HG03103 (cell line): ENCODE measurements at regions not wholly inside any gene's neighbourhood (a gene's known extent, or its start where the extent isn't known, plus 50 kb on each side); places are given as distances from the start of the nearest gene placed in this dataset.

Source experiments
- ATAC-seq: cut with Tn5 transposase; IDR thresholded peaks from one replicate; pipeline ENCODE4 v1.9.1; 2021; ENCODE audit warnings: low read depth; ENCODE audit not compliant: unreplicated experiment

DNA sequence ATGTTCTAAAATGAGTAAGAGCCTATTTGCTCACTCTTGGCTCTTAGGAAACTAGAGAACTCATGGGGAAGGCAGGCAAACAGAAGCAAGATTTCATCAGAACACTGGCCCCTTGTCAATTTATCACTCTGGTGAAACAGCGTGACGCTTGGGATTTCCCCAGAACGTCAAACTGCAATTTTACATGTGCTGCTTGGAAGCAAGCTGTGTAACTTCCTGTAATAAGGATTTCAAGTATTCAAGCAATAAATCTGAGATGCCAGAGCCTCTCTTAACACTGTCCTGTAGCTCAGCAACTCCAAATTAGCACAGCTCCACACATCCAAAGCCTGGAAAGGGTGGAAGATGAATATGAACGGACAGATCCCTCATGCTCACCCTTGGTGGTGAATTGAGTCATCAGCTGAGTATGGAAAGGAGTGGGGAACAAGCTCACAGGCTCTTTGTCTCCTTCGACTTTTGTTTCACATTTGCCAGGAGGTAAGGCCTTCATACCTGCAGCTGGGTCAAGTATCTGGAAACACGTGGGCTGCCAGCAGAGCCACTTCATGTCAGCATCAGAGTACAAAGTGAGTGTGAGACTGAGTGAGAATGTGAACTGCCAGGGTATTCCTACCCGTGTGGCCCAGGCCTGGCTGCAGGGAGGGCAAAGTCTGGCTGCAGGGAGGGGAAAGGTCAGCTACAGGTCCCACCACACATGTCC is 140.4 kb upstream of the NAMPT start:
- ATAC-seq = peak; percentile 84

DNA sequence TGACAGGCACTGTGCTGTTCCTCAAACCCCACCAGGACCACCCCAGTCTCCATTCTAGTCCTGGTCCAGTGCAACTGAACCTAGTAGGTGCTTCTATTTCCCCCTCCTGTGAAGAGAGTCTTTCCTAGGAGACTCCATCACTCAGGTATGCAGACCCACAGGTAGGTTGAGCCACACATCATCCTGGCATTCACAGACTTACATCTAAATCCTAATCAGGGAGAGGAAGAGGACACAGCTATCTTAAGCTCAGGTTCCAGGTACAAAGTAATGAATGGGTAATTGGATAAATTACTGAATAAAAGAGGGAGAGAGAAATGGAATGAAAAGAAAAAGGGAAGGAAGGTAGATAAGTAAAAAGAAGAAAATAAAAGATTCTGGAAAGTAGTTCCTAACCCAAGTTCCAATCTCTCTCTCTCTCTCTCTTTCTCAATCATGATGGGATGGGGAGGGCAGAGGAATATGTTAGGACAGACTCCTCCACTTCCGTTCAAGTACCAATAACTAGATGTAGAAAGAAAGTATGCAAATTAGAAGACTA is 139.8 kb upstream of the NAMPT start:
- no peak for ATAC-seq

DNA sequence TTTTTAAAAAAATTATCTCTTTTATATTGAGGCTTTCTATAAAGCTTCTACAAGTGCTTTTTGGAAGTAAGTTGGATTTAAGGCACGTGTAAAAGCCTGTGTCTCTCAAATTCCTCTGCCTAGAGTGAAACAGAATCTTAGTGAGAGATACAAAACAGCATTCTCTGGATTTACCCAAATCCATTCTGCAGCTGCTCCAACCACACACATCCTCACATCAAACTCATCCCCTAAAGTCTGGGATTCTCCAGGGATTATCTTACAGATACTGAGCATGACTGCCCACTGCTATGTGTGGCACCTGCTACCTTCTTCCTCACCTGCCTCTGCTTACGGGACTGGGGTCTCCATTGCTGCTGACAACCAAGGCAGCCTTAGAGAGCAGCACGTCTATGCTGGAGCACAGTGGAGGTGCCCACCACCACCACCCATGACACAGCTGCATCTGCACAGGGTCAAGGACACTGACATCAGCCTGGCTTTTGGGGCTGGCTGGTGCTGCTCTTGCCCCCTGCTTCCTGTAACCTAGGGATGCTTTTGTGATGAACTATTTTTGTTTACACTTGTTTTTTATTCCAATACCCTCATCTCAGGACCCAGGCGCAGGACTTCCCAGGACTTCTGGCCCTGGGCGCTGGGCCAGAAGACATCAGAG is 139.2 kb upstream of the NAMPT start:
- no peak for ATAC-seq

DNA sequence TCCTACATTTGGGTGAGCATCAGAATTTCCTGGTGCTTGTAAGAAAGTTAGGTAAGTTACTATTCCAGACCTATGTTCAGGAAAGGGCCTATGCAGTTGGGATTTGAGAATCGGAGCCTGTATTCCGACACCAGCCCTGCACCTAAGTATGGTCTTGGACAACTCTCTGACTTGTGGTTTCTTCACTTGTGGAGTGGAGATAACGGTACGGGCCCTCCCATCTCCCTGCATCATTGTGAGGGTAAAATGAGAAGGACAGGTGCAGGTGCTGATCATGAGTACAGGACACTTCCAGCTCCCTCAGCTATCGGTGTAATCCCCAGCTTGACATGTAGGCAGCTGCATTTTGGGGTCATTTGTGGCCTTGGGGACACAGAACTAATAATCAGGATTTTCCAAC is 138.3 kb upstream of the NAMPT start:
- ATAC-seq = no peak

DNA sequence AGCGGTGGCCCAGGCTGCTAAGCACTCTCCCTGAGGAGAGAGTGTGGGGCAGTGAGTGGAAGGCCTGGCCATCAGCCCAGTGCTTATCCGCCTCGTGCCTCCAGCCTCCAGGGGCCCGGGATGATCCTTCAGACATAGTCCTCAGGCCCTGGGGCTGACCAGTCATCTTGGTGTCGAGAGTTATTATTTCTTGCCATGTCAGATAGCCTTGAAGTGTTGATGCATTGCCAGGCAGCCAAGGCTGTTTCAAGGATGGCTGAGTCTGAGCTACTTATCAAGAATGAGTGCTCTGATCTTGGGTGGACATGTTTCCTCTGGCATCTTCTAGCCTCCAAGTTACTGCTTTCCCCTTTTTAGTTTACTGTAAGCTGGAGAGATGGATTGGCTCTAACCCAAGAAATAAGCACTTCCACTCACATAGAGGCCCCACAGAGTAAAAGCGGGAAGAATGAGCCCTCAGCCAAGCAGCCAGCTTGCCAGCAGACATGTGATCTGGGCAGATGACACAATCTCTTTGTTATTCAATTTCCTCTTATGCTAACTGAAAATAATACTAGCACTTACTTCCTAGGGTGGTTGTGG is 136.5 kb upstream of the NAMPT start:
- no peak for ATAC-seq

DNA sequence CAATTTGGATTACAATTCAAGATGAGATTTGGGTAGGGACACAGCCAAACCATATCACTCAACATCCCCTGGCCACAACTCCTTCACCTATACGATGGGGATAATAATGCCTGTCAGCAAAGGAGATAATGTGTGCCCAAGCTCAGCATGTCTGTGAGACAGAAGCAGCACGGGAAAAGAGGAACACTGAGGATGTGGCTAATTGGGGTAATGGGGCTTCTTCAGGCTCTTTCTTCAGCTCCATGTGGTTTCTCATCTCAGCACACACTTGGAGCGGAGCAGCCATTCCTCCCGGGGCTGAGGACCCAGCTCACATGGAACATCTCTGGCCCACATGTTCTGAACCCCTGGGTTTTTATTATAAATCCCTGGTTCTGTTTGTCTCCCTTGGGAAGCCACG is 136.0 kb upstream of the NAMPT start:
- no peak for ATAC-seq

DNA sequence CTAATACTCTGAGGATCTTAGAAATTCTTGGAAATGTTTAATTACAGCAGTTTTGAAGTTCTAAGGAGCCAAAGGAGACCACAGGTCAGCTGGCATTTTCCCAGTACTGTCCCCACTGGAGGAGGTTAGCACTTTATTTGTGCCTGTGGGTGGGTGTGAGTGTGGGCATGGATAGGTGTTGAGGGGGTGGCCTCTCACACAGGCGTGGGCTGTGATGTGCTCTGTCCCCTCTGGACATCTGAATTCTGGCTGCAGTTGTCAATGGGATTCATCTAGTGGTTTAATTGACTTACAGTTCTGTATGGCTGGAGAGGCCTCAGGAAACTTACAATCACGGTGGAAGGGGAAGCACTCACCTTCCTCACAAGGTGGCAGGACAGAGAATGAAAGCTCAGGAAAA is 135.4 kb upstream of the NAMPT start:
- no peak for ATAC-seq

DNA sequence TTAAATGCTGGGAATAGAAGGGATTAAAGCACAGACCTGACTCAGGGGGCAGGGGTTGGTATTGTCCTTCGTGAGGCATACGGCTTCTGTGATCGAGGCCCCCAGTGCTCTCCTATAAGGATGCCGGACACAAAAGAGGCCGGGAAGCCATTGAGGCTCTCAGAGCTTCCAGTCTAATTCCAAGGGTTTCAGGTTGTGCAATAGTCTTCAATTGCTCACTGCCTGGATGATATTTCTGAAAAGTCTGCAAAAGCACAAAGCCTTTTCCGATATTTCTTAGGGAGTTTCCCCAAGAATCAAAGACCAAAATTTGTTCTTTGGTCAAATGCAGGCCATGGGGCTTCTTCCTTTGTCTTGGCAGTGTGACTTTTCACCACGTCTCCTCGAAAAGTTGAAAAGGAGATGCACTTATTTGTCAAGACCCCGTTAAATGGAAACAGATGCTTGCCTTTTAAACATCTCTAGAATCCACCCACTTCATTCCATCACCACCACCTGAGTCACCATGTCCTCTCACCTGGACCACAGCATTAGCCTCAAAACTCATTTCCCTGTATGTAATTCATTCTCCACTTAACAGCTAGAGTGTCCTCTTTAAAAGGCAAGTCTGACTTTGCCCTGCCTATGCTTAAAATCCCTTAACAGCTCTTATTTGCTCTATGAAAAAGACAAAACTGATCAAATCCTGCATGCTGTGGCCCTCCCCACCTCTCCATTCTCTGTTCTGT is 134.8 kb upstream of the NAMPT start:
- no peak for ATAC-seq

DNA sequence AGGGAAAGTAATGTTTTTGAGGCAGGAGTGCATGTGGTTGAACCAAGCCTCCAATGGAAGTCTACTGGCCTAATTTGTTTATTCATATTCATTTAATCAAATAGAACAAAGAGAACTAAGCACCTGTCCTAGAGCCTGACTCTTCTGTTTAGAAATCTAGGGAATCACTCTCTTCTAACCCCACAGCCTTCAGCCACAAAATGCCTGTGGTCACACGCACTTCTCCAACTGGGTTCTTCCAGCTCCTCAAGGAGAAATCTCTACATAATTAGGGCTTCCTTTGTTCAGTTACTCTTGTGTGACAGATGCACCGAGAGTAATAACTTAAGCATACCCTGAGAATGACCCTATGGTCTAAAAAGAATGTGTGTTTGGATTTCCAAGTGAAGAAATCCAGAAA is 133.7 kb upstream of the NAMPT start:
- ATAC-seq = no peak

DNA sequence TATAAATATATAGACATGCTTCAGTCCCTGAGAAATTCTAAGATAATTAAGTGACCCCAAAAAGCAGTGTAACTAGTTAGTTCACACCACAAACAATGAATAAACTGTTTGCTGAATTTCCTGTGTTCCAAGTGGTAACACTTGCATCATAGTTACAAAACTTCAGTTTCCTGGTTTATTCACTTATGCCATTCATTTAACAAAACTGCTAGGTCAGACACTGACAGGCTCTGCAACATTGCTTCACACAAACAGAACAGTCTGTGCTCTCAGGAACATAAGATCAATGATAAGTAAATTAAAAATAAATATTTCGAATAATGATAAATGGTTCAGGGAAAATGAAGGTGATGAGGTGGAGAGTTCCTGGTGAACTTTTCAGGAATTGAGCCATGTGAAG is 133.3 kb upstream of the NAMPT start:
- ATAC-seq = no peak

DNA sequence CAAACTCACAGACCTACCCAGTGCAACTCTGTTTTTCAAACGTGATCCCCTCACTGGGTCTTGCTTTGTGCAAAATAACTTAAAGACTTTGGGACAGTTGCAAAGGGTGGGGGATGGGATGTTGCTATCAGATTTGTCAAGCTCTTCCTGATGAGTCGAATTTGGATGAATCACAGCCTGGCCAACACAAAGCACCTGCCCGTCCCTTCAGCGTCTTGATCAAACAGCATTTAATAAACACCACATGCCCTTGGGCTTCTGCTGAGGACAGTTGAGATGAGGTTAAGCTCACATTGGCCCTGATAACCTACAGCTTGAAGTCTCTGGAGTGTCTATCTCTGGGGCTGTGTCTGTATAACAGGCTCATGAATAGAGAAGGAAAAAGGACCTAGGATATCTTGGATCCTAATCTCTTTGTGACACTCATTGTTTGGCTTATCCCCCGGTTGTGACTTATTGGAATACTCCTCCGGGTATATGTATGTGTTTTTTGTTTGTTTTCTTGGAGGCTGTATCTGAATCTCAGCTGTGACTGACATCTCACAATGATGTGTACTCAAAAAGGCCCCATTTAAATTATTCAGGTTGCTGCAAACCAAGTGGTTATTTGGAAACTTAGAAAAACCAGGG is 132.6 kb upstream of the NAMPT start:
- ATAC-seq = no peak

DNA sequence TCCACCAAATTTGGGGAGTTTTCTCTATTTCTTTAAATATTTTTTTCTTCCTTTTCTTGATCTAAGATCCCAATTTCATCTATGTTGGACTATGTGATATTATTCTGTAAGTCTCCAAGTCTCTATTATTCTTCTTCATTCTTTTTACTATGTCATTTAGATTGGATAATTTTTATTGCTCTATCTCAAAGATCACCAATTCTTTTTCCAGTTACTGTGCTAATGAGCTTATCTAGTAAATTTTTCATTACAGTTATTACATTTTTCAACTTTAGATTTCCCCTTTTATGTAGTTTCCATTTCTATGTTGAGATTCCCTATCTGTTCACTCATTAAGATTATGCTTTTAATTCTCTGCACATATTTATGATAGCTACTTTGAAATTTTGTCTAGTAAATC is 131.6 kb upstream of the NAMPT start:
- no peak for ATAC-seq

DNA sequence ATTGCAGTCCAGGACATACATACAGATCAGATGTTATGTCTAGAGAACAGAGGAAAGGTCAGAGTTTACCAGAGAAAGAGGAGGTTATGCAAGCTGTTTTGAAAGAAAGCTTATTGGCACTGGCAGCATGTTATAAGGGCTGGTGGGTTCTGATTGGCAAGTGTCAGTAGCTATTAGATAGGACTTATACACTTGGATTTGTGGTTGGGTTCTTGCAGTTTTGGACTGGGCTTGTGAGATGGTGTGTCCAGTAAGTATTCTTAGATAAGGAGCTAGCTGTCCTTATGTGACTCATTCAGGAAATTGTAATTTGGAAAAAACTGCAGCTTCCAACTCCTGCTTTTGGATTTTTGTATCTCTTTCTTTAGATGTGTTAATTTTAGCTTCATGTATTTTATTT is 130.7 kb upstream of the NAMPT start:
- ATAC-seq = no peak

DNA sequence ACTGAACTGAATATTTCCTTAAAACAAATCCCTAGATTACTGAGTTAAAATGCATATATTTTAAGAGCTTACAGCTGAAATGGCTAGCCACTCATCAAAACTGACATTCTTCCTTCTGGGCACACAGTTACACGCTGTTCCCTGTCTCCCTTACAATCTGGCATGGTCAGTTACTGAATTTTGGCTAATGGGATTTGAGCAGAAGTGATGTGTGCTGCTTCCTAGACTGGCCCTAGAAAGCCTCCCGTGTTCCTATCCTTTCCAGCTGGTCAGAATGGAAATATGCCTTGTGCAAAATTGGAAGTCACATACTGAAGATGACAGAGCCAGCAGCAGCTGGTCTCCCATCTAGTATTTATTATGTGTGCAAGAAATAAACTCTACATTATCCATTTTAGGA is 128.7 kb upstream of the NAMPT start:
- ATAC-seq = no peak

DNA sequence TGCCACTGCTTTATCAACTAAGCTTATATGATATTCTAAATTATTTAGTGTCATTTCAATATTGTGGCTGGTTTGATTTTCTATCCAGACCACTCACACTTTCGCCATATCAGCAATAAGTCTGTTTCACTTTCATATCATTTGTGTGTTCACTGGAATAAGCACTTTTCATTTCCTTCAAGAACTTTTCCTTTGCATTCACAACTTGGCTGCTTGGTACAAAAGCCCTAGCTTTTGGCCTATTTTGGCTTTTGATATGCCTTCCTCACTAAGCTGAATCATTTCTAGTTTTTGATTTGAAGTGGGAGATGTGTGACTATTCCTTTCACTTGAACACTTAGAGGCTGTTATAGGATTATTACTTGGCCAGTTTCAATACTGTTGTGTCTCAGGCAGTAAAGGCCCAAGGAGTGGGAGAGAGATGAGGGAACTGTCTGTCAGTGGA is 120.9 kb upstream of the NAMPT start:
- no peak for ATAC-seq

DNA sequence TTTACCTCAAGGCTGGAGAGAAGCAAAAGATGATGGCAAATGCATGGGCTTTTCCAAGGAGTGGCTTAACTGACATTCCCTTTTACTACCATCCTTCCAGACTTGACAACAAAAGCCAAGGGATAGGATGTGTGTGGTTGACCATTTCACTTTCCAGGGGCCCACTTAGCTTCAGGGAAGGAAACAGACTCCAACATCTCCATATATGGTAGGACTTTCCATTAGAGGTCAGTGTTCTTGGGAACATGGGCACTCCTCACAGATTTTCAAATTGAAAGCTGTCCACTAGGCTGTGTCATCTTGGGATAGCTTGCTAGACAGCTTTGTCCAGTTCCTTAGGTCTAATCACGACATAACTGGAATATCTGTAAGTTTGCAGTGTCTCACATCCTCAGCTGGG is 118.1 kb upstream of the NAMPT start:
- ATAC-seq = no peak

DNA sequence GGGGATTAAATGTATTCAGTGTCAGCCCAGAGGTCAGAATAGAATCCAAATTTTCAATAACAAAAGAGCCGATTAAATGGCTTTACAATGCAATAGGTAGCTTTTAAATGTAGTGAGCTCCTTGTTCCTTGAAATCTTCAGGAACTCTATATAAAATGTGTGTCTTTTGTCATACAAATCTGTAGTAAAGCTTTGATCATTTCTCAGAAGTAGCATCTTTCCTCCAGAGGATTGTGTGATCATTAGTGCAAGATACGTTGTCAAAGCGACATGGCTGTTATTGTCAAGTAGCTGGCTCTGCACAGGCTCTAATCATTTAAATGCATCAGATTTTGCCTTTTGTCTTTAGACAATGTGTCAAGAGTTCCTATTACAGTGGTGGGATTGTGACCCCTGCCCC is 116.1 kb upstream of the NAMPT start:
- ATAC-seq = no peak

DNA sequence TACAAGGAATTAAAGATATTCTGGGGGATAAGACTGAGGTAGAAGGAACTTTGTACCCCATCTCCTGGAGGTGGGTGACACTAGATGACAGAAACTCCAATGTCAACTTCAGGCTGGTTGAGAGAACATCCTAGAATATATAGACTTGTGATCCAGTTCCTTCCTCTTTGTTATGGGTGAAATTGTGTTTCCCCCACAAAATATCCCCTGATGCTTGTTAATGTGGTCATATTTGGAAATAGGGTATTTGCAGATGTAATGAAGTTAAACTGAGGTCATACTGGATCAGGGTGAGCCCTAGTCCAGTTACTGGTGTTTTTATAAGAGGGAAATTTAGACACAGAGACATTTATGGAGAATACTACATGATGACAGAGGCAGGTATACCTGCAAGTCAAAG is 114.0 kb upstream of the NAMPT start:
- no peak for ATAC-seq

DNA sequence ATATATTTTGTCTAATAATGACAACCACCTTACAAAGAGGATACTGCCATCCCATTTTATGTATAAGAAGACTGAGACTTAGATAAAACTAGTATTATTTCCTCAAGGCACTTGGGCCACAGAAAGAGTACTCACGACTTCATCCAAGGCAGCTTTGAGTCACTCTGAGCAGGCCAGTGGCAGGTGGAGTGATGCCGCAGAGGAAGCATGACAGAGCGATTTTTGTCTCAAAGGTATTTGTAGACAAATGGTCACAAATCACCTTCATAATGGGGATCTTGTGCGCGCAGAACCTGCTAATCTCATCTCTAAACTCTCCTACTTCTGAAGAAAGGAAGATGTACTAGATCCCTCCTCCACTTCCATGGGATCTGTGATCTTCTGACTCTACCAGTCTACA is 113.2 kb upstream of the NAMPT start:
- ATAC-seq = no peak

DNA sequence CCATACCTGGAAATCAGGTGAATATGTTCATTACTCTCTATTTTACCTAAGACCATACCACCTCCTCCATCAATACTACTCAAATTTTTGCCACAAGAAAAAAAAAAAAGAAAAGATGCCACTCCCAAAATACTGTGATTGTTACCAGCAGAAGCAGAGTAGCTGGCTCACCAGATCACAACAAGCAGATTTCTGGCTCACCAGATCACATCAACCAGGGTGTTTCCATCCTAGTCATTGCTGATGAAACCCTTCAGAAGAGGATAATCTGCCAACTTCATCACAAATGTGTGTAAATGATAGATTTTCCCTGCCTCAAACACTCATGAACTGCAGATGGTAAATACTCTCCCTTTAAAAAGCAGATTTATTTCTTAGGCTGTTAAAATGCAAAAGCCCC is 109.7 kb upstream of the NAMPT start:
- ATAC-seq = no peak
